ENCODE measurements at regions not wholly inside any gene's neighbourhood (a gene's known extent, or its start where the extent isn't known, plus 50 kb on each side); places are given as distances from the start of the nearest gene placed in this dataset.

- TF ChIP-seq CTCF (IDR thresholded peaks at IDR 0.05; ENCODE audit: poor library complexity): no peak
- TF ChIP-seq EZH2 (IDR thresholded peaks at IDR 0.05; ENCODE audit: borderline replicate concordance): no peak
Observed at GRCh38 chr6:139766796-139767195, 392.3 kb upstream of the CITED2 start.

Measured in hepatocyte (in vitro differentiated cells).